SK-N-SH (cell line): ENCODE measurements at regions not wholly inside any gene's neighbourhood (a gene's known extent, or its start where the extent isn't known, plus 50 kb on each side); places are given as distances from the start of the nearest gene placed in this dataset.

ENCODE experiments used
- CTCF ChIA-PET: fragments of 300-600, 350-600 bp; formaldehyde crosslinking; extraction: SDS; loops from one replicate; lab custom pipeline; 2021; lab: Yijun Ruan, JAX
- POLR2A ChIA-PET: fragments of 350-600 bp; sonication (Branson Sonifier 250); formaldehyde crosslinking; extraction: SDS; loops from one replicate; lab custom pipeline; 2020; ENCODE audit warnings: antibody characterized with exemption, inconsistent platforms; lab: Yijun Ruan, JAX
- DNase-seq: peaks from one replicate; pipeline ENCODE4 v3.0.0; 2012
- H2AFZ ChIP-seq: fragments of 200-600 bp; sonication (generic); 2 replicates; pipeline ENCODE4 v1.8.1; 2016; ENCODE audit warnings: antibody characterized with exemption, mild to moderate bottlenecking, low read depth
- H3F3A ChIP-seq: fragments of 200-600 bp; sonication (generic); replicated peaks from 2 replicates; pipeline ENCODE3; 2016; ENCODE audit warnings: antibody characterized with exemption, mild to moderate bottlenecking; ENCODE audit not compliant: insufficient read depth
- H3K27ac ChIP-seq, 2 experiments: fragments of 200-500 bp in 1 of 2; fragments of 200-600 bp in 1 of 2; sonication (Bioruptor generic) in 1 of 2; sonication (generic), shearing (Covaris generic) in 1 of 2; 2 replicates each; pipeline versions ENCODE4 v1.5.1 to v1.6.1; 2014 to 2016; ENCODE audit warnings: low read depth in 2 of 2, inconsistent platforms in 1 of 2, low read length in 1 of 2, mild to moderate bottlenecking in 1 of 2, mixed read lengths in 1 of 2
- H3K27me3 ChIP-seq: fragments of 200-600 bp; sonication (generic), shearing (Covaris generic); 2 replicates; pipeline ENCODE4 v1.6.1; 2016; ENCODE audit warnings: mixed run types; ENCODE audit not compliant: insufficient read depth
- H3K36me3 ChIP-seq, 2 experiments: fragments of 200-500 bp in 1 of 2; fragments of 200-600 bp in 1 of 2; sonication (Bioruptor generic) in 1 of 2; sonication (generic) in 1 of 2; replicated peaks in 1 of 2; 2 replicates each; pipeline versions ENCODE3 to v1.5.1; 2014 to 2016; ENCODE audit warnings: low read length in 1 of 2, mild to moderate bottlenecking in 1 of 2; ENCODE audit not compliant: insufficient read depth in 2 of 2, control insufficient read depth in 1 of 2
- H3K4me1 ChIP-seq, 2 experiments: fragments of 200-500 bp in 1 of 2; fragments of 200-600 bp in 1 of 2; sonication (Bioruptor generic) in 1 of 2; sonication (generic), shearing (Covaris generic) in 1 of 2; 2 replicates each; pipeline versions ENCODE4 v1.5.1 to v1.6.1; 2014 to 2016; ENCODE audit warnings: low read depth in 1 of 2, low read length in 1 of 2, mixed run types in 1 of 2; ENCODE audit not compliant: insufficient read depth in 2 of 2, control insufficient read depth in 1 of 2
- H3K4me2 ChIP-seq: fragments of 200-600 bp; sonication (generic), shearing (Covaris generic); 2 replicates; pipeline ENCODE4 v1.6.1; 2017; ENCODE audit warnings: mixed run types
- H3K4me3 ChIP-seq, 2 experiments: fragments of 200-500 bp in 1 of 2; fragments of 200-600 bp in 1 of 2; sonication (Bioruptor generic) in 1 of 2; sonication (generic), shearing (Covaris generic) in 1 of 2; 2 replicates each; pipeline versions ENCODE4 v1.5.1 to v1.8.1; 2014 to 2016; ENCODE audit warnings: low read depth in 2 of 2, inconsistent platforms in 1 of 2, low read length in 1 of 2, mild to moderate bottlenecking in 1 of 2, mixed read lengths in 1 of 2, moderate library complexity in 1 of 2
- H3K79me2 ChIP-seq: fragments of 200-600 bp; sonication (generic); 2 replicates; pipeline ENCODE4 v1.8.1; 2017; ENCODE audit warnings: mild to moderate bottlenecking; ENCODE audit not compliant: insufficient read depth
- H3K9ac ChIP-seq: fragments of 200-600 bp; sonication (generic); 2 replicates; pipeline ENCODE4 v1.6.1; 2017; ENCODE audit warnings: mixed run types
- H3K9me2 ChIP-seq: fragments of 200-600 bp; sonication (generic); 2 replicates; pipeline ENCODE4 v1.6.1; 2017; ENCODE audit warnings: mixed run types
- H3K9me3 ChIP-seq: fragments of 200-600 bp; sonication (generic); 2 replicates; pipeline ENCODE4 v1.6.1; 2017; ENCODE audit warnings: mixed run types, mild to moderate bottlenecking, moderate library complexity
- H4K20me1 ChIP-seq: fragments of 200-600 bp; sonication (generic); 2 replicates; pipeline ENCODE4 v1.6.1; 2017; ENCODE audit warnings: mild to moderate bottlenecking, mixed run types; ENCODE audit not compliant: insufficient read depth
- FOSL2 ChIP-seq: IDR thresholded peaks from 2 replicates; pipeline ENCODE4 v1.4.0; 2012; ENCODE audit warnings: low read depth, mild to moderate bottlenecking, moderate library complexity, borderline replicate concordance
- FOXJ3 ChIP-seq: sonication (generic); formaldehyde crosslinking; IDR thresholded peaks from 2 replicates; pipeline ENCODE4 v1.5.1; 2020; ENCODE audit warnings: mild to moderate bottlenecking, missing genetic modification reagents
- GATA2 ChIP-seq: sonication (generic); formaldehyde crosslinking; IDR thresholded peaks from 2 replicates; pipeline ENCODE4 v1.5.0; 2020; ENCODE audit warnings: mild to moderate bottlenecking, missing genetic modification reagents
- IRF3 ChIP-seq: fragments of 150-350 bp; IDR thresholded peaks from 2 replicates; pipeline ENCODE4 v1.6.1; 2016; ENCODE audit warnings: mild to moderate bottlenecking, low read depth, low read length
- JUND ChIP-seq: IDR thresholded peaks from 2 replicates; pipeline ENCODE4 v1.4.0; 2012
- MXI1 ChIP-seq: IDR thresholded peaks from 2 replicates; pipeline ENCODE4 v1.6.1; 2012; ENCODE audit warnings: mild to moderate bottlenecking, low read depth, low read length, improper control_type of control experiment
- RFX5 ChIP-seq: IDR thresholded peaks from 2 replicates; pipeline ENCODE4 v1.6.1; 2012; ENCODE audit warnings: mild to moderate bottlenecking, improper control_type of control experiment, low read length
- RXRA ChIP-seq: IDR thresholded peaks from 2 replicates; pipeline ENCODE4 v1.4.0; 2012; ENCODE audit warnings: low read depth, mild to moderate bottlenecking, borderline replicate concordance
- SMC3 ChIP-seq: IDR thresholded peaks from 2 replicates; pipeline ENCODE4 v1.6.1; 2012; ENCODE audit warnings: low read depth, low read length, improper control_type of control experiment
- TAF1 ChIP-seq: IDR thresholded peaks from 2 replicates; pipeline ENCODE4 v1.6.1; 2012; ENCODE audit warnings: low read depth, mild to moderate bottlenecking, low read length, moderate library complexity, borderline replicate concordance
- TCF12 ChIP-seq: IDR thresholded peaks from 2 replicates; pipeline ENCODE4 v1.4.0; 2012
- USF2 ChIP-seq: fragments of 150-350 bp; IDR thresholded peaks from 2 replicates; pipeline ENCODE4 v1.6.1; 2017; ENCODE audit warnings: antibody characterized with exemption, low read length, low read depth, borderline replicate concordance
- YY1 ChIP-seq: IDR thresholded peaks from 2 replicates; pipeline ENCODE4 v1.4.0; 2012; ENCODE audit warnings: low read depth, mild to moderate bottlenecking
- ZBTB33 ChIP-seq: IDR thresholded peaks from 2 replicates; pipeline ENCODE4 v1.4.0; 2012; ENCODE audit warnings: low read depth, borderline replicate concordance
- WGBS: methylation state at CpG from one replicate; pipeline ENCODE4 v1.1.6; 2017; ENCODE audit warnings: low lambda C conversion rate; 5-methylcytosine and 5-hydroxymethylcytosine counted together
- TF ChIP-seq, protein P1 (sequence below): IDR thresholded peaks from 2 replicates; pipeline ENCODE4 v1.4.0; 2012; ENCODE audit warnings: low read depth

- CTCF ChIA-PET, result no interaction called here
- 91% methylated on average over 3 of the region's 3 CpGs for WGBS
- no peak overlapping the region for H2AFZ ChIP-seq
- no peaks in the 10 kb centered on the region for H3K36me3 ChIP-seq
- TF ChIP-seq GATA2 (CRISPR knock-in tag) (no peak), USF2 (no peak), JUND (no peak), YY1 (no peak), RXRA (no peak), SMC3 (no peak), FOXJ3 (CRISPR knock-in tag) (no peak), TCF12 (no peak), TAF1 (no peak), IRF3 (no peak), ZBTB33 (no peak), RFX5 (no peak), FOSL2 (no peak), MXI1 (no peak)
- TF ChIP-seq, protein P1, sequence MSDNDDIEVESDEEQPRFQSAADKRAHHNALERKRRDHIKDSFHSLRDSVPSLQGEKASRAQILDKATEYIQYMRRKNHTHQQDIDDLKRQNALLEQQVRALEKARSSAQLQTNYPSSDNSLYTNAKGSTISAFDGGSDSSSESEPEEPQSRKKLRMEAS, result no peak
- peaks cover 3% of the 10 kb centered on the region for H3F3A ChIP-seq
- no peaks in the 10 kb centered on the region; a peak in 1 of 4 replicates for H3K4me1 ChIP-seq
- H3K27me3 ChIP-seq, result no peaks in the 10 kb centered on the region
- H3K79me2 ChIP-seq, result no peaks in the 10 kb centered on the region
- POLR2A ChIA-PET, result no interaction called here
- no peak overlapping the region for H3K4me2 ChIP-seq
- H3K27ac ChIP-seq, result no peak overlapping the region
- H3K9me2 ChIP-seq, result no peaks in the 10 kb centered on the region
- no peak overlapping the region for H3K9ac ChIP-seq
- no peaks in the 10 kb centered on the region for H4K20me1 ChIP-seq
- DNase-seq, result no peak
- no peaks in the 10 kb centered on the region for H3K9me3 ChIP-seq
- H3K4me3 ChIP-seq, result no peak overlapping the region
These were observed 134.0 kb upstream of the TBL1XR1 start for GRCh38 chr3:177331203-177331835.
